WI38 (cell line): ENCODE measurements at regions not wholly inside any gene's neighbourhood (a gene's known extent, or its start where the extent isn't known, plus 50 kb on each side); places are given as distances from the start of the nearest gene placed in this dataset.

Experiments used
- H3K4me3 ChIP-seq: 2 replicates; pipeline ENCODE4 v1.5.1; 2011; ENCODE audit warnings: low read depth, mild to moderate bottlenecking, control low read depth, low read length
- CTCF ChIP-seq: IDR thresholded peaks from 2 replicates; pipeline ENCODE4 v1.5.1; 2012; ENCODE audit warnings: low read depth, mild to moderate bottlenecking, control low read depth, low read length

GRCh38 chr12:42766026-42766425 is 176.5 kb upstream of the PRICKLE1 start:
- no peak overlapping the region for H3K4me3 ChIP-seq
- no peak for TF ChIP-seq CTCF

GRCh38 chr12:42763682-42764081 is 174.1 kb upstream of the PRICKLE1 start:
- no peak for TF ChIP-seq CTCF
- H3K4me3 ChIP-seq = no peak overlapping the region

GRCh38 chr12:42762395-42762925 is 172.9 kb upstream of the PRICKLE1 start:
- H3K4me3 ChIP-seq = no peak overlapping the region
- TF ChIP-seq CTCF = no peak

GRCh38 chr12:42761601-42762350 is 172.2 kb upstream of the PRICKLE1 start:
- no peak for TF ChIP-seq CTCF
- no peak overlapping the region for H3K4me3 ChIP-seq

- TF ChIP-seq CTCF = no peak
- no peak overlapping the region for H3K4me3 ChIP-seq
Measured at GRCh38 chr12:42761086-42761485, 171.5 kb upstream of the PRICKLE1 start.

- no peak for TF ChIP-seq CTCF
- H3K4me3 ChIP-seq = no peak overlapping the region
Measured at GRCh38 chr12:42760550-42760949, 171.0 kb upstream of the PRICKLE1 start.

GRCh38 chr12:42759622-42760273 is 170.2 kb upstream of the PRICKLE1 start:
- H3K4me3 ChIP-seq = no peak overlapping the region
- TF ChIP-seq CTCF = no peak
